ENCODE measurements at regions not wholly inside any gene's neighbourhood (a gene's known extent, or its start where the extent isn't known, plus 50 kb on each side); places are given as distances from the start of the nearest gene placed in this dataset.
"Not testable (repeated sequence)": the region's sequence is repeated elsewhere in the genome, so short reads cannot be mapped to it uniquely, and the experiment has no call there.

GRCh38 chr4:26044983-26045382 is 131.0 kb downstream of the SMIM20 start:
- DNase-seq (ENCODE audit: low read depth): no peak

- DNase-seq (ENCODE audit: low read depth): no peak
These were observed 133.8 kb downstream of the SMIM20 start for GRCh38 chr4:26047795-26048194.

- no peak for DNase-seq (ENCODE audit: low read depth)
These were observed 134.4 kb downstream of the SMIM20 start for GRCh38 chr4:26048378-26048882.

DNA sequence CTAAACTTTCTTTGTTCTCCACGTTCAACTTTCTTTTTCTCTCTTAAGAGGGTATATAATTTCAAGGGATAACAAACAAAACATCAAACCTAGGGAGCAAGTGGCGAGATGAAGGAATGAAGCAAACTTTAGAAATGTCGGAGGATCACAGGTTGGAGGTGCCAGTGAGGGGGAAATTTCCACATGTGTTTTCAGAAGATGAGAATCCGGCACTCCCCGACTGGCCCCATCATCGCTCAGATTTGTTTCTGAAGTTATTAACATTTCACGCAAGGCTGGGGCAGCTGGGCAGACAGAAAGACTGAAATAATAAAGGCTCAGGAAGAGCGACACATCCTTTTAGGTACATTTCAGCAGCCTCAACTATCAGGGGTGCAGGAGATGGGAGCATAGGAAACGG is 134.9 kb downstream of the SMIM20 start:
- DNase-seq (ENCODE audit: low read depth): no peak

- no peak for DNase-seq (ENCODE audit: low read depth)
These were observed 135.4 kb downstream of the SMIM20 start for GRCh38 chr4:26049447-26049846.

DNA sequence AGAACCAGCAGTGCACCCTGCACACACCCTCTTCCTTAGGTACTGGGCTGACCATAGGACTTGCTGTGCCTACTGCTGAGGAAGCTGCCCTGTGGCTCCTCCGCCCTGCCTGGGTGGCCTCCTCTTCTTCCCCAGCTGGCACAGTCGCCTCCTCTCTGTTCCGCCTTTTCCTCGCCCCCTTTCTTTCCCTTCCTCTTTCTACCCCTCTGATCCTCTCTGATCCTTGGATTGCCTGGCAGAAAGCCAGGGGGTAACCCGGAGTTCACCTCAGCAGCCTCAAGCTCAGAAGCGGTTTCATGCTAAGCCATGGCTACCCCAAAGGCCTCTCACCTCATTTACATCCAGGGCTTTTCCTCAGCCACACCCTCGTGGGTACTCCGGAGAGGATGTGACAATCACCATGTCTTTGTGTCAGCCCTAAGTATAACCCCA is 136.2 kb downstream of the SMIM20 start:
- no peak for DNase-seq (ENCODE audit: low read depth)

DNA sequence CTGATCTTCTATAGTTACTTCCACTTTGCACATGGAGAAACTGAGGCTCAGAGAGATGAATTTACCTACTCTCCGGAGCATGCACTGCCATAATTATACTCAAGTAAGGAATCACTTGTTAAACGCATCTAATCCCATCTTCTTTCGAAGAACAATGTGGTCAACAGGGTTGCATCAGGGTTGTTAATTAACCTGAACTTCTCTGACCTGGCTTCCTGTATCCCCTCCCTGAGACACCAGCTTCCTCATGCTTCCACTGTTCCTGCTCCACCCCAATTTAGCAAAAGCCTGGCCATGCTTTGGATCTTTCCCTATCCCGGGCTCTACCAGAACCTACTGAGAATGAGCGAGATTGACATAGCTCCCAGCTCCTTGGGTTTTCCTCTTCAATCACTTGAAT is 136.7 kb downstream of the SMIM20 start:
- DNase-seq (ENCODE audit: low read depth): no peak

DNA sequence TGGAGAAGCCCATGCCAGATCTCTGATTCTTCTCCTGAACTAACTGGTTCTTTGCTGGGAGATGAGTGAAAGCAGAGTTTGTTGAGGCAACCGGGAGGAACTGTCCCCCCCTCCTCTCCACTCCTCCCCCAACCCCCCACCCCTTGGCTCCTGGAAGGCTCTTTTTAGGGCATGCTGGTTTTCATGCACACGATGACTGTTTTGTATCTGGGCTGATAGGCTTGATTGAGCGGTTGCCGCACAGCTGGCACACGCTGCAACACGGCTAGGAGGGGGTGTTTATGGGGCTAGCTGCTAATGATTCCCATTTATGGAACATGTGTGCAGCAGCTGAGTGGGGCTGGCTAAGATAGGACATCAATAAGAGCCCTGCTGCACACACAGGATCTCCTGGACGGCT is 137.2 kb downstream of the SMIM20 start:
- no peak for DNase-seq (ENCODE audit: low read depth)

DNA sequence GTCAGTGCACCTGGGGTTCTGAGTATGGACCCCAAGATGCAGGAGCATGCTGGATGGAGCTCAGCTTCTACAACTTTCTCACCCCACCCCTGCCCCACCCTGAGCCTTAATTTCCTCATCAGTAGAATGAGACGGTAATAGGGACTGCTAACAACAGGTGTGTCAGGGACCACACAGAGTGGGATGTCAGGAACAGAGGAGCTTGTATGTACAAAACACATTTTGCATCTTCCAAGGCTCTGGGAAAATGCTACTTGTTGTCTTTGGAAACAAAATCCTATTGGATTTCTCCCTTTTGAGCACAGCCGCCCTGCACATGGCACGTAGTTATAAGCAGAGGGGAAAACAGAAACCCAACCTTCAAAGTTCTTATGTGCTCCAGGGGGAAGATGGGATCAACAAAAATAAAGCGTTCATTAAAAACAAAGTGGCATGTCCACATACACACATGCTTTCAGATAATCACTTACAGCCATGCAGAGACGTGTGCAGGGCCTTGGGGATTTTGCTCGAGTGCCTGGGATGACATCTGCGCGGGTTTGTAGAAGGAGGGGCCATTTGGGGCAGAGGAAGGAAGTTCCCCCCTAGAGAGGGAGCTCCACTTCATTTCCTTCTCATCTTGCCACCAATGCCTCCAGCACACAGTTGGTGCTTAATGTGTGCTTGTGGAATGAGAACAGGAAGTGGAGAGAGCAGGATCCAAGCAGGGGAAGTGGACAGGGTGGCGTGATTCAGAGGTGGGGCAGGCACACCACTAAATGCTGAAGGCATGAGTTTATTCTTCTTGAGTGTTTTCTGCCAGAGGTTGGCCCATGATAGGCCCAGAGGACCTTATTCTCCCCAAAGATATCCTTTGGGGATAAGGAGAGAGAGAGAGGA is 138.9 kb downstream of the SMIM20 start:
- no peak for DNase-seq (ENCODE audit: low read depth)

GRCh38 chr4:26053761-26054160 is 139.7 kb downstream of the SMIM20 start:
- no peak for DNase-seq (ENCODE audit: low read depth)

DNA sequence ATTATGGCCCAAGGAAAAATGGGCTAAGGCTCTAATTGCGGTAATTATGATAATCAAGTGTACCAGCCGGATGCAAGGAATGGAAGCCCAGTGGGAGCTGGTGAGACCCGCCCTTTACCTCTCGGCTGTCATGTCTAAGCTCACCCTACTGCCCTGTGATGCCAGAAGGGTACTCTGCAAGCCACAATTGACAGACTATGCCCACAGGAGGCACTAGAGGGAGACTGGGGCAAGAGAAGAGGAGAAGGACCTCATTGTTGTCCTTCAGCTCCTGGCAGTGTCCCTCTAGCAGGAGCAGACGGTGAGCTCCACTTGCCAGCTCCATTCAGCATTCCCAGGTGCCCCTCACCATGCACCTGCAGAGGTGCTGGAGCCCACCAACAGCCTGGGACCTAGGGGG is 141.8 kb downstream of the SMIM20 start:
- no peak for DNase-seq (ENCODE audit: low read depth)

GRCh38 chr4:26056406-26056805 is 142.4 kb downstream of the SMIM20 start:
- DNase-seq (ENCODE audit: low read depth): no peak

DNA sequence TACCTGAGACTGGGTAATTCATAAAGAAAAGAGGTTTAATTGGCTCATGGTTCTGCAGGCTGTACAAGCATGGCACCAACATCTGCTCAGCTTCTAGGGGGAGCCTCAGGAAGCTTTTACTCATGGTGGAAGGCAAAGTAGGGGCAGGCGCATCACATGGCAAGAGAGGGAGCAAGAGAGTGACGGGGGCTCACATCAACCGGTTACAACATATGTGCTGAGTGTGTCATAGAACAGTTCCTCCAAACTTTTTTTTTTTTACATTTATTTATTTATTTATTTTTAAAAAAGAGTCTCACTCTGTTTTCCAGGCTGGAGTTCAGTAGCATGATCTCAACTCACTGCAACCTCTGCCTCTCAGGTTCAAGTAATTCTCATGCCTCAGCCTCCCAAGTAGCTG is 143.8 kb downstream of the SMIM20 start:
- not testable (repeated sequence) for DNase-seq (ENCODE audit: low read depth)

DNA sequence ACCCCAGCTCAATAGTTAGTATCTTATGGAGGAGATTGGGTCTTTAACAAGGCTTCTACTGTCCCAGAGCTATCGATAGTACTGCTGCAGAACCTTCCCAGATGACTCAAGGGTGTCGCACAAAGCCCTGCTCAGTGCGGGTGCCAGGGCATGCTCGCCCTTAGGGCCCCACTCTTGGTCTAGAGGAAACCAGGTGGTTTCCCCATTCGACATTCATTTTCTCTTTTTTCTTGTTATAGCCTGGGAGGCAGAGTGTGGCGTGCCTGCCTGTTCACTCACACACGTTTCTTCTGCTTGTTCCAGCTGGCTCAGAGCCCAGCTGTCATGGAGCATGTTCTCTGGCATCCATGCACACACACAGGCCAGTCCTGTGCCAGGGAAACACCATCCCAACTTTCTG is 144.5 kb downstream of the SMIM20 start:
- no peak for DNase-seq (ENCODE audit: low read depth)

DNA sequence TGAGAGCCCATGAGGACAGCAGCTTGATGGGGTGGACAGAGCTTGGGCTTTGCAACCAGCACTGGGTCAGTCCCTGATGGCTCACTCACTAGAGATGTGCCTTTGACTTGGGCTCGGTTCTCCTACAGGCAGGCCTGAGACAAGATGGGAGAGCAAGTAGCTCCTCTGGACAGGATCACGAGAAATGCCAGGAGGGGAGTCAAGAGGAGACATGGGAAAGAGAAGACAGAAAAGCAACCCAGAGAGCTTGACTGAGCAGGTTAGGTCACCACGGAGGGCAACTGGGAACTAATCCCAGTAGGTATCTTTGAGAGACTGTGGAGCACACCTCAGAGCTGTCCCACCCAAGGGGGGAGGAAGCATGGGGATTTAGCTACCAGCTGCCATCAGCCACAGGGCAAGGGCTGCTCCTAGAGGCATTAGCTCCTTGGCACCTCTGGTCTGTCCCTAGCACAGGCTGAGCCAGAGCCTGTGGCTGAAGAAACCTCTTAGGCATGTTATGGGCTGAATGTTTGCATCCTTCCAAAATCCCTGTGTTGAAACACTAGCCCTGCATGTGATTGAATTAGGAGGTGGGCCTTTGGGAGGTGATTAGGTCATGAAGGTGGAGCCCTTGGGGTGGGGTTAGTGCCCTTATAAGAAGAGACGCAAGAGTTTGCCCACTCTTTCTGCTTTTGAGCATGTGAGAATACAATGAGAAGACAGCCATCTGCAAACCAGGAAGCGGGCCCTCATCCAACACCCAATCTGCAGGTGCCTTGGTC is 145.6 kb downstream of the SMIM20 start:
- no peak for DNase-seq (ENCODE audit: low read depth)

DNA sequence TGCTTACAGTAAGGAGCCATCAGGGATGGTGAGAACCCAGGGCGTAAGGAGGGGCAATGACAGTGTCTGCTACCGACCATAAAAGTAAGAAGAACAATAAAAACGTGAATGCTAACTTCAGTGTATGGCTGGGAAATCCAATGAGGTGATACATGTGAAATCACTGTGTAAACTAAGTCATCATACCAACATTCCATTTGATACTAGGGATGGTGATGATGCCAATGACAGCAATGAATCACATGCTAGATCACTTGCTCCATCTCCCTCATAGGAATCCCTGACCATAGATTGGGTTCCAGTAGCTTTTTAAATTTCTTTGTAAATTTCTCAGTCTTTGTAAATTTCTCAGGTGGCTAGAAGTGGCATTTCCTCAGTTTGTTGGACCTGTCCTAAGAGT is 146.3 kb downstream of the SMIM20 start:
- DNase-seq (ENCODE audit: low read depth): no peak

- DNase-seq (ENCODE audit: low read depth): no peak
These were observed 147.4 kb downstream of the SMIM20 start for GRCh38 chr4:26061248-26061986.

- DNase-seq (ENCODE audit: low read depth): no peak
These were observed 148.2 kb downstream of the SMIM20 start for GRCh38 chr4:26062215-26062614.

DNA sequence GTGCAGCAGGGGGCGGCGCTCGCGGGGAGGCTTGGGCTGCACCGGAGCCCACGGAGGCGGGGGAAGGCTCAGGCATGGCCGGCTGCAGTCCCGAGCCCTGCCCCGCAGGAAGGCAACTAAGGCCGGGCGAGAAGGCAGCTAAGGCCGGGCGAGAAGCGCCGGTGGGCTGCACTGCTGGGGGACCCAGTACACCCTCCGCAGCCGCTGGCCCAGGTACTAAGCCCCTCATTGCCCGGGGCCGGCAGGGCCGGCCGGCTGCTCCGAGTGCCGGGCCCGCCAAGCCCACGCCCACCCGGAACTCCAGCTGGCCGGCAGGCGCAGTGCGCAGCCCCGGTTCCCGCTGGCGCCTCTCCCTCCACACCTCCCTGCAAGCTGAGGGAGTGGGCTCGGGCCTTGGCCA is 150.0 kb downstream of the SMIM20 start:
- not testable (repeated sequence) for DNase-seq (ENCODE audit: low read depth)

DNA sequence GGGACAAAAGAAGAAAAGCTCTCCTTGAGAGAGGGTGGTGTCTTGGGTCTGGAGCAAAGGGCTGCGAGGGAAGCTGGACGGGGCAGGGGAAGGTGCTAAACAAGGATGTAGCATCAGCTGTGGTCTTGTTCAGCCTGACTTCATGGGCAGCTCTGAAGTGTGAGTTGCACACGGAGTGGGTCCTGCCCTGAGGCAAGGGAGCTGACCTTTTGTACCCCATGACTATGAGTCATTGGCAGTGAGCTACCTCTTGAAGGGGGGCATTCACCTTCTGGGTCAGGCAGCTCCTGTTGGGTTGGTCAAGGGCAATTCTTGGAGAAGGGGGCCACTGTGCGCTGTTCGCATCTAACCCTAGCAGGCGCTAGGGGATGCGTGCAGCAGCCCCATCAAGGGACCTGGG is 151.8 kb downstream of the SMIM20 start:
- DNase-seq (ENCODE audit: low read depth): no peak

GRCh38 chr4:26067035-26067434 is 153.0 kb downstream of the SMIM20 start:
- DNase-seq (ENCODE audit: low read depth): no peak

- DNase-seq (ENCODE audit: low read depth): no peak
These were observed 155.2 kb downstream of the SMIM20 start for GRCh38 chr4:26069218-26069617.

All from stimulated activated CD8-positive, alpha-beta memory T cell treated with anti-CD3 and anti-CD28 coated beads, Interleukin-7, amount 100 ng/mL, for 24 hours (primary cell).